ENCODE measurements at regions not wholly inside any gene's neighbourhood (a gene's known extent, or its start where the extent isn't known, plus 50 kb on each side); places are given as distances from the start of the nearest gene placed in this dataset.

GRCh38 chr2:45318686-45319085 lies 292.4 kb downstream of the SRBD1 start:
- H3K9me3 ChIP-seq = peaks cover 0 to 18% (median 0%) of the 10 kb centered on the region in 12 donors
- WGBS, 4 donors = 86 to 93% (median 89%) methylated on average over 4 of the region's 4 CpGs
- intact Hi-C loops (cut with DNase I) = no loop called here

DNA sequence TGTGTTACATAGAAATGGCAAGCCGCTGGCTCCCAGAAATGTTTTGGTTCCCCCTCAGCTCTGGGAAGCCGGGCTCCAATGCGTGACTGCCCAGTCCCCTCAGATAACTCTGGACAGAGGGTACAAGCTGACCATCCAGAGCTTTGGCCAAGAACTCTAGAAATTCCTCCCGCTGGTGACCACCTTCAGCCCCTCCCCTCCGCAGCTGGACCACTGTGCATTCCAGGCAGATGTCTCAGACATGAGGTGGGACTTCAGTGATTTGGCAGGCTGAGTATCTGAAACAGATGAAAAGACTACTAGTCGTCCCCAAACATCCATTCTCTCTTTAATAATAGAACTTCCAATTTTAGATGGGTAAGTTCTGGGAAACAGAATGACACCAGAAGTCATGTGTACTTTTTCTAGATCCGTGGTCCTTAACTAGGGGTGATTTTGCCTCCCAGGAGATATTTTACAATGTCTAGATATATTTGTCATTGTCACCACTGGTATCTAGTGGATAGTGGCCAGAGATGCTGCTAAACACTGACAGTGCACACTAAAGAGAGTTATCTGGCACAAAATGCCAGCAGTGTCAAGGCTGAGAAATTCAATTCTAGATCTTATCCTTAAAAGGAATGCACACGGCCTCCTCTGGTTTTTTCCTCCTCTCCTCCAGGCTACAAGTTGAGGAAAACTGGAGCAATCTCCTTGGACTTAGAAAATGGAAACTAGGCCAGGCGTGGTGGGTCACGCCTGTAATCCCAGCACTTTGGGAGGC lies 294.3 kb downstream of the SRBD1 start:
- no peak for ATAC-seq
- H3K4me1 ChIP-seq = no peaks in the 10 kb centered on the region
- H3K27me3 ChIP-seq = no peaks in the 10 kb centered on the region
- WGBS, 4 donors = 73 to 79% (median 76%) methylated on average over 10 of the region's 10 CpGs
- DNase-seq = no peak
- intact Hi-C loops (cut with DNase I) = loop anchor here in 1 of 10 donors (1.0 kb wide), 1 partner anchor 35 kb away; no protein-coding TSS in a partner anchor
- peaks cover 0 to 11% (median 0%) of the 10 kb centered on the region in 12 donors for H3K9me3 ChIP-seq
- no peak overlapping the region for H3K4me3 ChIP-seq
- no peak for TF ChIP-seq POLR2A (IDR thresholded peaks at IDR 0.05)
- TF ChIP-seq, protein P1, sequence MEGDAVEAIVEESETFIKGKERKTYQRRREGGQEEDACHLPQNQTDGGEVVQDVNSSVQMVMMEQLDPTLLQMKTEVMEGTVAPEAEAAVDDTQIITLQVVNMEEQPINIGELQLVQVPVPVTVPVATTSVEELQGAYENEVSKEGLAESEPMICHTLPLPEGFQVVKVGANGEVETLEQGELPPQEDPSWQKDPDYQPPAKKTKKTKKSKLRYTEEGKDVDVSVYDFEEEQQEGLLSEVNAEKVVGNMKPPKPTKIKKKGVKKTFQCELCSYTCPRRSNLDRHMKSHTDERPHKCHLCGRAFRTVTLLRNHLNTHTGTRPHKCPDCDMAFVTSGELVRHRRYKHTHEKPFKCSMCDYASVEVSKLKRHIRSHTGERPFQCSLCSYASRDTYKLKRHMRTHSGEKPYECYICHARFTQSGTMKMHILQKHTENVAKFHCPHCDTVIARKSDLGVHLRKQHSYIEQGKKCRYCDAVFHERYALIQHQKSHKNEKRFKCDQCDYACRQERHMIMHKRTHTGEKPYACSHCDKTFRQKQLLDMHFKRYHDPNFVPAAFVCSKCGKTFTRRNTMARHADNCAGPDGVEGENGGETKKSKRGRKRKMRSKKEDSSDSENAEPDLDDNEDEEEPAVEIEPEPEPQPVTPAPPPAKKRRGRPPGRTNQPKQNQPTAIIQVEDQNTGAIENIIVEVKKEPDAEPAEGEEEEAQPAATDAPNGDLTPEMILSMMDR (IDR thresholded peaks at IDR 0.05) = no peak
- H3K27ac ChIP-seq = no peak overlapping the region
- H3K36me3 ChIP-seq = no peaks in the 10 kb centered on the region

More at GRCh38 chr2:45318686-45319085, 292.4 kb downstream of the SRBD1 start:
- ATAC-seq = no peak
- TF ChIP-seq POLR2A (IDR thresholded peaks at IDR 0.05) = no peak
- TF ChIP-seq, protein P1 (IDR thresholded peaks at IDR 0.05) = no peak
- no peaks in the 10 kb centered on the region for H3K4me1 ChIP-seq
- no peak overlapping the region for H3K27ac ChIP-seq
- no peaks in the 10 kb centered on the region for H3K36me3 ChIP-seq
- H3K27me3 ChIP-seq = no peaks in the 10 kb centered on the region
- no peak for DNase-seq
- H3K4me3 ChIP-seq = no peak overlapping the region

- Histone ChIP-seq H3K4me1 (no peaks in the 10 kb centered on the region), H3K9me3 (peaks cover 0 to 11% (median 0%) of the 10 kb centered on the region in 12 donors), H3K4me3 (no peak overlapping the region), H3K27me3 (no peaks in the 10 kb centered on the region), H3K27ac (no peak overlapping the region), H3K36me3 (no peaks in the 10 kb centered on the region)
- intact Hi-C loops (cut with DNase I) = loop anchor here in 1 of 10 donors (1.0 kb wide), 1 partner anchor 35 kb away; no protein-coding TSS in a partner anchor
- TF ChIP-seq POLR2A (IDR thresholded peaks at IDR 0.05) = no peak
- DNase-seq (no peak), ATAC-seq (peak in 1 of 4 donors; percentile 54)
- WGBS, 4 donors = 59 to 66% (median 63%) methylated on average over 3 of the region's 3 CpGs
These were observed 295.2 kb downstream of the SRBD1 start for GRCh38 chr2:45315861-45316260.

GRCh38 chr2:45312275-45312674 lies 298.8 kb downstream of the SRBD1 start:
- H3K4me1 ChIP-seq = no peaks in the 10 kb centered on the region
- ATAC-seq = no peak
- no peak for TF ChIP-seq POLR2A (IDR thresholded peaks at IDR 0.05)
- TF ChIP-seq, protein P1 (IDR thresholded peaks at IDR 0.05) = no peak
- intact Hi-C loops (cut with DNase I) = no loop called here
- no peaks in the 10 kb centered on the region for H3K36me3 ChIP-seq
- H3K27ac ChIP-seq = no peak overlapping the region
- H3K4me3 ChIP-seq = no peak overlapping the region
- H3K27me3 ChIP-seq = peaks cover 0 to 4% (median 0%) of the 10 kb centered on the region in 9 donors
- DNase-seq = no peak
- H3K9me3 ChIP-seq = no peaks in the 10 kb centered on the region
- 82 to 93% (median 89%) methylated on average over 7 of the region's 7 CpGs for WGBS, 4 donors

Measured in heart left ventricle (tissue), 16 donors.